Peyer's patch (tissue), 4 donors: ENCODE measurements at regions not wholly inside any gene's neighbourhood (a gene's known extent, or its start where the extent isn't known, plus 50 kb on each side); places are given as distances from the start of the nearest gene placed in this dataset.

ENCODE experiments used
- POLR2A ChIP-seq, 2 donors: fragments of 450-650 bp; IDR thresholded peaks; one replicate each; pipeline ENCODE4 v1.5.1; 2017; ENCODE audit warnings: antibody characterized with exemption in 2 of 2, mild to moderate bottlenecking in 2 of 2, moderate library complexity in 2 of 2
- TF ChIP-seq, protein P1 (sequence below), 6 experiments: fragments of 450-650 bp in 4 of 6; fragments of 200-600 bp in 2 of 6; sonication (generic) in 1 of 6; IDR thresholded peaks; one replicate each; pipeline ENCODE4 v1.5.1; 2017 to 2019; ENCODE audit warnings: antibody characterized with exemption in 6 of 6, mild to moderate bottlenecking in 3 of 6, moderate library complexity in 1 of 6

DNA sequence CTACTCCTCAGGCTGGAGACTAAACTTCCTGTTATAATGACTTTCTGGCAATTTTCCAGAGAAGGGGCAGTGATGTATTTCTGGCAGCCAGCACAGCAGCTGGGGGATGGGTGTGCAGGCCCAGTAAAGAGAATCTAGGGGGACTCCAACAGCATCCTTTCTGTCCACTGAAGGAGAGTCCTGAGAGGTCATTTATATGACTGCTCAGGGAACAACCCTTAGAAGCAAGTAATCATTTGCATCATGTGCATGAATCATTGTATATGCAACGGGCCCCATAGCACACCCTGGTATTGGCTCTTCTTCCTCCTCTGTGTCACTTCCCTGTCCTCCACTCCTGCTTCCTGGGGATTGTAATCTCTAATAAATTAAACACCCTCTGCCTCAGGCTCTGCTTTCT is 493.8 kb downstream of the RPS29 start:
- TF ChIP-seq POLR2A (IDR thresholded peaks at IDR 0.05): no peak
- TF ChIP-seq, protein P1, sequence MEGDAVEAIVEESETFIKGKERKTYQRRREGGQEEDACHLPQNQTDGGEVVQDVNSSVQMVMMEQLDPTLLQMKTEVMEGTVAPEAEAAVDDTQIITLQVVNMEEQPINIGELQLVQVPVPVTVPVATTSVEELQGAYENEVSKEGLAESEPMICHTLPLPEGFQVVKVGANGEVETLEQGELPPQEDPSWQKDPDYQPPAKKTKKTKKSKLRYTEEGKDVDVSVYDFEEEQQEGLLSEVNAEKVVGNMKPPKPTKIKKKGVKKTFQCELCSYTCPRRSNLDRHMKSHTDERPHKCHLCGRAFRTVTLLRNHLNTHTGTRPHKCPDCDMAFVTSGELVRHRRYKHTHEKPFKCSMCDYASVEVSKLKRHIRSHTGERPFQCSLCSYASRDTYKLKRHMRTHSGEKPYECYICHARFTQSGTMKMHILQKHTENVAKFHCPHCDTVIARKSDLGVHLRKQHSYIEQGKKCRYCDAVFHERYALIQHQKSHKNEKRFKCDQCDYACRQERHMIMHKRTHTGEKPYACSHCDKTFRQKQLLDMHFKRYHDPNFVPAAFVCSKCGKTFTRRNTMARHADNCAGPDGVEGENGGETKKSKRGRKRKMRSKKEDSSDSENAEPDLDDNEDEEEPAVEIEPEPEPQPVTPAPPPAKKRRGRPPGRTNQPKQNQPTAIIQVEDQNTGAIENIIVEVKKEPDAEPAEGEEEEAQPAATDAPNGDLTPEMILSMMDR (IDR thresholded peaks at IDR 0.05): no peak
